ENCODE measurements at regions not wholly inside any gene's neighbourhood (a gene's known extent, or its start where the extent isn't known, plus 50 kb on each side); places are given as distances from the start of the nearest gene placed in this dataset.

- no peak for DNase-seq
These were observed 365.1 kb upstream of the CDH5 start for GRCh38 chr16:66001432-66001831.

DNA sequence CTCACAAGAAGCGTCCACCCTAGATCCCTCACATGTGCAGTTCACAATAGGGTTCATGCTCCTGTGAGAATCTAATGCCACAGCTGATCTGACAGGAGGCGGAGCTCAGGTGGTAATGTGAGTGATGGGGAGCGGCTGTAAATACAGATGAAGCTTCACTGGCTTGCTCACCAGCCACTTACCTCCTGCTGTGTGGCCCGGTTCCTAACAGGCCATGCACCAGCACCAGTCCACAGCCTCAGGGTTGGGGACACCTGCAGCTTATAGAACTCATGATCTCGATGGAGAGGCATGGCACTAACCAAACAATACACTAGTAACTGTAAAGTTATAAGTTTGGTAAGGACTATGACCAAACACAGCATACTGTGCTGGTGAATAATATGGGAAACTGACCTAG, 368.0 kb upstream of the CDH5 start:
- no peak for DNase-seq

DNA sequence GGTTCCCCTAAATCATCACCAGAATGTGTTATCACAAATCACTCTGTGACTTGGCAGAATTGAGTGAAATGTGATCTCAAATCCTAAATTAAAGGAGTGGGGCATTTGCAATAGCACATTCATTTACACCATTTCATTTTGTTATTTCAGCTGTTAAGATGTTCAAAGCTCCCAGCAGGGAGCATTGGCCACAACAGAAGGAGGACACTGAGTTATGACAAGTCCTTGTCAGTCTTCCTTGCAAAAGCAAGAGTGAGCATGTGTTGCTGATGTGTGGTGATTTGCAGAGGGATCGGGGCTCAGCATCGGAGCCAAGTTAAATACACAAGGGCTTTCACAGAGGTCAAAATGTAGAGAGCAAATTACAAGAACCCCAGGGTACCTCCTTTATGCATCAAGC, 372.2 kb upstream of the CDH5 start:
- DNase-seq = no peak

- DNase-seq = no peak
These were observed 375.3 kb upstream of the CDH5 start for GRCh38 chr16:65991149-65991701.

DNA sequence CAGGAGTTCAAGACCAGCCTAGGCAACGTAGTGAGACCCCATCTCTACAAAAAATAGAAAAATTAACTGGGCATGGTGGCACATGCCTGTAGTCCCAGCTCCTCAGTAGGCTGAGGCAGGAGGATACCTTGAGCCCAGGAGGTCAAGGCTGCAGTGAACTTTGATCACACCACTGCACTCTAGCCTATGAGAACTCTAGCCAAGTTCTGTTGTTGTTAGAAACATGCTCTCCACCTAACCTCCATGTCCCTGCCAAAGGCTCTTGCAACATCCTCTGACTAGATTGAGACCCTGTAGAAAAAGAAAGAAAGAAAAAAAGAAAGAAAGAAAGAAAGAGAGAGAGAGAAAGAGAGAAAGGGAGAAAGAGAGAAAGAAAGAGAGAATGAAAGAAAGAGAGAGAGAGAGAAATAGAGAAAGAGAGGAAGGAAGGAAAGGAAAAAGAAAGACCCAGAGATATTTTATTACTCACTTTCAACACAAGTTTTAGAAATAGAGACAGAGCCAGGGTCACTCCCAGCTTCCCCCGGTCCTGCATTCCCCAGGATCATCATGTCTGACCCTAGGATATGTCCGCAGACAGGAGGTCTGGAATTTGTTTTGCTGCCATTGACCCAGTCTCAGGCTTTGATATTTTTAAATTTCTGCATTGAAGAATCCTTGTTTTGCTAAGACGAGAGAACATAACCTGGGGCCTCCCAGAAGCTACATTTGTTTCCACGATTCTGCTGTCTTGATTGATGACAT, 376.5 kb upstream of the CDH5 start:
- no peak for DNase-seq

GRCh38 chr16:65988024-65988595, 378.4 kb upstream of the CDH5 start:
- DNase-seq = no peak

DNA sequence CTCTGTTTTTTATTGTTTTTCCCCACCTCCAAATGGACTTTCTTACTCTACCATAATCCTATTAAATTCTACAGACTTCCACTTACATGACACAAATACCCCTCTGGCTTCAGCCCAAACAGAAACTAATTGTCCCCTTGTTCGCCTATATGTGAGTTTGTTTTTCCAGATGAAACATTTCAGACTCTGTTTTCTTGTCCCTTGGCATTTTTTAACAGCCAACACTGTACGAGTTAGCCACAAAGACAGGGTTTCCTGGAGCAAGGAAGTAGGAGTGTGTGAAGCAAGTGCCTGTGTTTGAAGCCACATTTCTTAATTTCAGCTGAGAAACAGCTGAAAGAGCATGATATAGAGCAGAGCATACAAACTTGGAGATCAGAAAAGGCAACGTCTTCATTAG, 382.2 kb upstream of the CDH5 start:
- DNase-seq = no peak

GRCh38 chr16:65981057-65981456, 385.4 kb upstream of the CDH5 start:
- no peak for DNase-seq

DNA sequence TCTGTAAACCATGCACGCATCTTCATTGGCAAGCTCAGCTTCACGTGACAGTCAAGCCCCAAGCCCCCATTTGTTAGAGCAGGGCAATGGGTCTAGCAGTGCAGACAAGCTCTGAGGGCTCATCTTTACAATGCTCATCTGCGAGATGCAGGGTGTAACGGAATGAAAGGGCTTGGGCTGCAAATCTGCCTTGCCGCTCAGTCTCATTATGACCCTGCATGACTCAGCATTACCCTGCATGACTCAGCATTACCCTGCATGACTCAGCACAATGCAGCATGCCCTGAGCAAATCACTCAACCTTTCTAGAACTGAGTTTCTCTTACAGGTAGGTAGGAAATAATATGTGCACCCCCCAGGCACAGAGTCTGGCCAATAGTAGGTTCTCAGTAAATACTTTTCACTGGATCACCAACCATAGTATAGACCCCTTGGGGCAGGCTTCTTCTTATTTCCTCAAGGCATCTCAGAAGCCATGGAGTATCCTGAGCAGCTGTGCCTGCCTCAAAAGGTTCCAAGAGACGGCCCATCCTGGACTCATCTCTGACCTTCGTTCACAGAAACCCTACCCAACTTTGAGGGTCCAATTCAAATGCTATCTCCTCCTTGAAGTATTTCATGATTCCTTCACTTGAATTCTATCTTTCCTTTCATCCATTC, 391.3 kb upstream of the CDH5 start:
- no peak for DNase-seq

DNA sequence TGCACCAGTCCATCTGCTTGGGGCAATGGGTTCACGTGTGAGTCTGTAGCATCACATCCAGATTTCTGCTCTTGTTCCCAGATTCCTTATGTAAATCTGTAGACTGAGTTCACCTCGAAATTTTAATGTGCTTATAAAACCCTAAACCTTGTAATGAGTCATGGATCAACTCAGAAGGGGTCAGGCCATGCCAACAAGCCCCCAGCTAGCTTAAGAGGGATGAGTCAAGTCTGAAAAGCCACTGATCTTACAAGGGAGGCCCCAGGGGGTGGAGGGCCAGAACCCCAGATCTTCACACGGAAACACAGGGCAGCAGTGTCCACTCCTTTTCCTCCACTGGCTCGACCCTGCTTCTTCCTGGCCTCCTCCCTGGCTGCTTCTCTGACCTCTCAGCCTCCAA, 399.1 kb upstream of the CDH5 start:
- DNase-seq = no peak

GRCh38 chr16:65965628-65966027, 400.9 kb upstream of the CDH5 start:
- DNase-seq = no peak

- DNase-seq = no peak
These were observed 401.7 kb upstream of the CDH5 start for GRCh38 chr16:65964752-65965151.

DNA sequence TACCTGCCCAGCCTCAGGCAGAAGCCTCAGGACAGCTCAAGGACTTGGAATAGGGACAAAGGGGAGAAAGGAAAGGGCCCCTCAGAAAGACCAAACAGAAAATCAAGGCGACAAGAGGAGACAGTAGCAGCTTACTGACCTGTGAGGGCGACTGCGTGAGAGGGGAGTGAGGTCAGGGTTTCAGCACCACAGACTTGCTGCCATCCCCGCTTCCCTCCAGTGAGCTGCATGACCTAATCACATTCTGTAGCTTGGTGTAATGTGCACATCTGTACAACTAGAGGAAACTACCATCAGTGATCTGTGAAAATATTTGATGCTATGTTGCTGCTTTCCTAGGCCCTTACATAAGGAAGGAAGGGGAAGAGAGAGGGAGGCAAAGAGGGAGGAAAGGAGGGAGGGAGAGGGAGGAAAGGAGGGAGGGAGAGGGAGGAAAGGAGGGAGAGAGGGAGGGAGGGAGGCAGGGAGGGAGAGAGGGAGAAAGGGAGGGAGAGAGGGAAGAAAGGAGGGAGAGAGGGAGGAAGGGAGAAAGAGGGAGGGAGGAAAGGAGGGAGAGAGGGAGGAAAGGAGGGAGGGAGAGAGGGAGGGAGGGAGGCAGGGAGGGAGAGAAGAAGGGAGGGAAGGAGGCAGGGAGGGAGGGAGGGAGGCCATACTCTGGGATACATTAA, 404.9 kb upstream of the CDH5 start:
- no peak for DNase-seq

- no peak for DNase-seq
These were observed 406.5 kb upstream of the CDH5 start for GRCh38 chr16:65959983-65960382.

DNA sequence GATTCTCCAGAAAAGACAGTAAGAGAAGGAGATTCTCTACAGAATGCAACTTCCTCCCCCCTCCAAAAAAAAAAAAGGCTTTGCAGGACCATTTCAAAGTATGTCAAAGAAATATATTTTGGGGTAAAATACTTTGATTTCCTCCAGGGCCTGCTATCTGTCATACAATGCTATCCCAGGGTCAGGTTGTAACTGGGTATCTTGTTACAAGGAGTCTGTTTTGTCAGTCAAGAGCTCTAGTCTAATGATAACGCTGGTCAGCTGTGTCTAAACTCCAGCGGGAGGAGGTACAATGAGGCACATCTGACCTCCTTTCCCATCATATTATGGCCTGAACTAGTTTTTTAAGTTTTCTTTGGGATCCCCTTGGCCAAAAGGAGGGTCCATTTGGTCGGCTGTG, 408.4 kb upstream of the CDH5 start:
- DNase-seq = no peak

GRCh38 chr16:65956100-65956499, 410.4 kb upstream of the CDH5 start:
- DNase-seq = no peak

DNA sequence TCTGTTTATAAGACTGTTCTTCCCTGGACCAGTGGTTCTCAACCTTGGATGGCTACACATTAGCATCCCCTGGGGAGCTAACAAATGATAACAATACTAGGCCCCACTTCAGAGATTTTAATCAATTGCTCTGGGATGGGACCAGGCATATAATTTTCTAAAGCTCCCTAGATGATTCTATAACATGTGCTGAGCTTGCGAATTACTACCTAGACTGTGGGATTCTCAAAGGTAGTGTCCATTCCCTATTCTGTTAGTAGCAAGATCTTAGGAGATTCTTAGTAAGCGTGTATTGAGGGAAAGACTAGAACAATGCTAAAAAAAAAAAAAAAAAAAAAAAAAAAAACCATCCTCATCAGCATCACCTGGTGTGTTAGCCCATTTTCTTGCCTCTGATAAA, 412.0 kb upstream of the CDH5 start:
- DNase-seq = no peak

DNA sequence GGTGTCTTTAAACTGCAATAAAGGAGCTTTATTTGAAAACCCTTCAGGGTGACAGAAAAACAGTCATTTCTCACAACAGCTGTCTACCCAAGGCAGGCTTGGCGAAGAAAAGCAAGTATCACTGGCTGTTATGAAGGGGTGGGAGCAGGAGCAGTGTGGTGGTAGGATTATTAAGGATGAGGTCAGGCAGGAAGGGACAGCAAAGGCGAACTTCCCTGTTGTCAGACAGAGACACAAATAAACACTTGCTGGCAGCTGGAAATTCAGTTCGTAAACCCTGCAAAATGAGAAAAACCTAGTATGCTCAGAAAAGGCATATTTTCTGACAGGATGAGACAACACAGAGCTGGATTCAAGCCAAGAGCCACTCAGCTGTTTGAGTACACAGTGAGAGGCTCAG, 416.3 kb upstream of the CDH5 start:
- peak; percentile 2 for DNase-seq

- no peak for DNase-seq
These were observed 418.1 kb upstream of the CDH5 start for GRCh38 chr16:65948361-65948760.

GRCh38 chr16:65947951-65948350, 418.5 kb upstream of the CDH5 start:
- DNase-seq = no peak

DNA sequence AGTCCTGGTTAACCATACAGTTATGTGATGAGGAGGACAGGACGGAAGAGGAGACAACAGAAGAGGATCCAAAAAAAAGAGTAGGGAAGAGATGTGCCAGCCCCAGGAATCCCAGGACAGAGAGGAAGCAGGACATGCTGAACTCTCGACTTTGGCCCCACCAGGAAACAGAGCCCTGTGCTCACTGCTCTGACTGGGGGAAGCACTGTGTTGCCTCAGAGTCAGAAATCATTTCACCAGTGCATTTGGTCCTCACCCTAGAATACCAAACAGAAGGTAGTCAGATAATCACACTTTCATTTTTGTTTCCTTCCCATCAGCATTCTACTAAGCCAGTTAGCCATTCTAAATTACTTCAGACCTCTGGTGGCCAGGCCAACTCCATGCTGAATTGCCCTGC, 421.0 kb upstream of the CDH5 start:
- no peak for DNase-seq

DNA sequence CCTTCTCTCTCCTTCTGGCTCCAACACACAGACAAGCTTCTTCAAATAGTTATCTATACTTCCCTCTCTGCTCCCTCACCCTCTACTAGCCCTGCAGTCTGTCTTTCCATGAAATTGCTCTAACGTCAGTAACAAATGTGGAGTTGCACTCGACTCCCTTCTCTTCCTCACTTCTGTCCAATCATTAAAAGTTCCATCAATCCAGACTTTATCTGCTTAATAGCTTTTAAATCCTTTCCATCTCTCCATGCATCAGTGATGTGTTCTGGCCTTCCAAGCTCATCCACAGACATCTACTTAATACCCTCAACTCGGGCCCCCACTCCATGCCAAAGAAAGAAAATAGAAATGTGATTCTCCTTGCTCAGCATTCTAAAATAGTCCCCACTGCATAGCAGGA, 422.1 kb upstream of the CDH5 start:
- DNase-seq = no peak

DNA sequence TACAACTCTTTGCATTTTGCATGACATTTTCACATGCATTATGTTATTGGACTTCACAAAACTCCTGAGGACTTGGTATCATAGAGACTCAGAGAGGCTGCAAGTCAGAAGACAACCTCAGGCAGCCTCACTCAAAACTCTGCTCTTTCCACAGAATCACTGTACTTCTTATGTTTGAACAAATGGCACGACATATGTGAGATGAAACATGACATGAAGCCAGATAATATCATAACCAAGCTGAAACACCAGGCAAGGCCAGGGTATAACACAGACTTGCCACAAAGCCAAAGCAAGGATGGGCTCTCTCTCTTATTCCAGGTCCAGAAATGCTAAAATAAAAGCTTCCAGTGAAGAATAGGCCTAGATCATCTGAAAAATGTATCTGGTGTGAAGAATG, 425.8 kb upstream of the CDH5 start:
- no peak for DNase-seq

GRCh38 chr16:65938083-65938482, 428.4 kb upstream of the CDH5 start:
- no peak for DNase-seq
